Gastroesophageal sphincter (tissue), 3 donors: ENCODE measurements at regions not wholly inside any gene's neighbourhood (a gene's known extent, or its start where the extent isn't known, plus 50 kb on each side); places are given as distances from the start of the nearest gene placed in this dataset.

Source experiments
- CTCF ChIP-seq, 4 experiments: fragments of 200-600 bp in 2 of 4; fragments of 450-650 bp in 2 of 4; sonication (generic) in 1 of 4; IDR thresholded peaks; one replicate each; pipeline ENCODE4 v1.5.1; 2017 to 2019; ENCODE audit warnings: antibody characterized with exemption in 4 of 4, mild to moderate bottlenecking in 2 of 4, moderate library complexity in 2 of 4
- EP300 ChIP-seq: sonication (generic); formaldehyde crosslinking; IDR thresholded peaks from one replicate; pipeline ENCODE4 v1.6.1; 2017; ENCODE audit warnings: antibody characterized with exemption, mild to moderate bottlenecking
- POLR2AphosphoS5 ChIP-seq: sonication (generic); formaldehyde crosslinking; IDR thresholded peaks from one replicate; pipeline ENCODE4 v1.6.1; 2017; ENCODE audit warnings: antibody characterized with exemption

GRCh38 chr14:84546236-84546635 lies 983.7 kb upstream of the FLRT2 start:
- TF ChIP-seq POLR2AphosphoS5 (no peak), EP300 (no peak), CTCF (IDR thresholded peaks at IDR 0.05) (no peak)
